Lung microvascular endothelial cell (primary cell): ENCODE measurements at regions not wholly inside any gene's neighbourhood (a gene's known extent, or its start where the extent isn't known, plus 50 kb on each side); places are given as distances from the start of the nearest gene placed in this dataset.

Experiments
- DNase-seq, 2 donors: peaks; one replicate each; pipeline versions ENCODE4 v3.0.0 to v3.0.0-alpha.2; 2010; ENCODE audit warnings: low read depth in 2 of 2

DNA sequence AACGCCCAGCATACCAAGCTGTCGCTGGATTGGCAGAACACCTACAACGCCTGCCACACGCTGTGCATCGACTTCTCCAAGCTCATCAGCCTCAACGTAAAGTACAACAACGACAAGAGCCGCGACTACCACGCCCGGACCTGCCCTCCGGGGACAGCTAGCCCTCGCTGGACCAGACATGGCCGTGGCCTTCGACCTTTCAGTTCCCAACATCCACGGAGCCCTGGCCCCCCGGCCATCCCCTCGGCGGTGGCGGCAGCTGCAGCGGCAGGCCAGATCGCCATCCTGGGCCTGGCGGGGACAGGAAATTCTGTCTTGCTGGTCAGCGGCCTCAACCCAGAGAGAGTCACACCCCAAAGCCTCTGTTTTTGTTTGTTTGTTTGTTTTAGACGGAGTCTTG lies 132.6 kb upstream of the FUT8 start:
- no peak for DNase-seq

GRCh38 chr14:65280653-65281052 lies 131.9 kb upstream of the FUT8 start:
- DNase-seq = no peak

- DNase-seq = peak in 1 of 2 donors; percentile 49
Observed at GRCh38 chr14:65281991-65282895, 130.3 kb upstream of the FUT8 start.

GRCh38 chr14:65282896-65283253 lies 129.7 kb upstream of the FUT8 start:
- DNase-seq = no peak

GRCh38 chr14:65286443-65286842 lies 126.1 kb upstream of the FUT8 start:
- DNase-seq = no peak

GRCh38 chr14:65287264-65288131 lies 125.0 kb upstream of the FUT8 start:
- no peak for DNase-seq

DNA sequence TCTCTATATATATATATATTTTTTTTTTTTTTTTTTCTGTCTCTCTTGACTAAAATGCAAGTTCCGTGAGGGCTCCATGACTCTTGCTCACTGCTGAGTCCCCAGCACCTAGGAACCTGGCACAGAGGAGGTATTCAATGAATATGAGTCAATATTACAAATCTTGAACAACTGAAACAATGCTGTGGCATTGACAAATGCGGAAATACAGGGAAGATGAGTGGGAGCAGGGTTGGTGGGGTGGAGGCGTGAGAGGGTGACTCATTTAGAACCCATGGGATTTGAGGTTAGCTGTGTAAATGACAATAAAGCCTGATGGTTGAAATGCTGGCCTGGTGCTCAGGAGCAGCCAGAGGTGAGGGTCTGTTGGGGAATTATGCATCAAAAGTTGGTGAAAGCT lies 121.7 kb upstream of the FUT8 start:
- DNase-seq = peak in 1 of 2 donors; percentile 84

- no peak for DNase-seq
Observed at GRCh38 chr14:65291531-65291930, 121.0 kb upstream of the FUT8 start.

- DNase-seq = no peak
Observed at GRCh38 chr14:65294816-65295215, 117.7 kb upstream of the FUT8 start.

GRCh38 chr14:65296402-65296801 lies 116.1 kb upstream of the FUT8 start:
- no peak for DNase-seq

- no peak for DNase-seq
Observed at GRCh38 chr14:65296876-65297275, 115.7 kb upstream of the FUT8 start.

DNA sequence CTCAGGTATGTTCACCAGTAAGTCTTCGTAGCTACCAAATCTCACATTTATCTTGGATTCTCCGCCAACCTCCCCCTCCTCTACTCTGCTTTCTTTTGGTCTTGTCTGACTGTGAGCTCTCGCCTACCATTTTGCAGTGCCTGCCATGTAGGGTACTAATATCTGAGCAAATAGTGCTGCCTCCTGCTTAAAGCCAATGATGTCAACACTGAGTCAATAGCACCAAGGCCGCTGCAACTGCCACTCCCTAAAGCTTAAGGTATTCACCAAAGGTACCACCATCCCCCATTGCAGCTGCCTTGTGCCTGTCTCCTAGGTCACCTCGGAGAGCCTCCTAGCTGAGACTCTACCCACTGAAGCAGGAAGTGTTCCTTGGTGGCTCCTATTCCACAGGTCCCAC lies 114.8 kb upstream of the FUT8 start:
- DNase-seq = no peak

- DNase-seq = no peak
Observed at GRCh38 chr14:65299826-65300225, 112.7 kb upstream of the FUT8 start.

GRCh38 chr14:65301862-65302539 lies 110.5 kb upstream of the FUT8 start:
- DNase-seq = no peak

GRCh38 chr14:65302571-65303189 lies 109.8 kb upstream of the FUT8 start:
- DNase-seq = no peak

DNA sequence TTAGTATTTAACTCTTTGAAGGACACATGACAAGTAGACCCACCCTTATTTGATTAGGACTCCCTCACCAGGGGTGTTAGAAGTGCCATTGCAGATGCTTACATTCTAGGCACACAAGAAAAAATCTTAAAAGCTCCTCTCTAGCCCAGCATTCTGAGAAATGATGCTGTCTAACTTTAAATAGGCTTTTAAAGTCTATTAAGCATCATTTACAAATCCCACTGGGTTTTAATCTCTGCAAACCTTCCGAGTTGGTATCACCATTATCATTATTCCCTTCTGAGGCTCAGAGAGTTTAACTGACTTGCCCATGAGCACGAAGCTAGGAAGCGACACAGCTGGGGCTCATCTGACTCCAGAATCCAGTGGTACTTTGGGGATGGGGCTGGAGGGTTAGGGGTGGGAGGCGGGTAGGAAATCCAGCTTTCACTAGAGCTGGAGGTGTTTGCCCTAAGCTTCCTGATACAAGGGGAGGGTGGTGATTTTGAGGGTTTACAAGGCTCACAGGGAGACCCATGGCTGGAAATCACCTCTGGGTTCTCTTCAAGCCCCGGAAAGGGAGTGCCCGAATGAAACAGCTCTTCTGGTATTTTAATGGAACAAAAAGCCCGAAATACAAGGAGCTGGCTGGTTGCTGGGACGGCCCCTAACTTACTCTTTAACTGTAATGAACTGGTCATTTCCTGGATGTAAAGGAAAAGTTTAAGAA lies 109.2 kb upstream of the FUT8 start:
- peak in 1 of 2 donors; percentile 18 for DNase-seq

- no peak for DNase-seq
Observed at GRCh38 chr14:65303899-65304222, 108.7 kb upstream of the FUT8 start.

GRCh38 chr14:65304239-65304638 lies 108.3 kb upstream of the FUT8 start:
- no peak for DNase-seq

DNA sequence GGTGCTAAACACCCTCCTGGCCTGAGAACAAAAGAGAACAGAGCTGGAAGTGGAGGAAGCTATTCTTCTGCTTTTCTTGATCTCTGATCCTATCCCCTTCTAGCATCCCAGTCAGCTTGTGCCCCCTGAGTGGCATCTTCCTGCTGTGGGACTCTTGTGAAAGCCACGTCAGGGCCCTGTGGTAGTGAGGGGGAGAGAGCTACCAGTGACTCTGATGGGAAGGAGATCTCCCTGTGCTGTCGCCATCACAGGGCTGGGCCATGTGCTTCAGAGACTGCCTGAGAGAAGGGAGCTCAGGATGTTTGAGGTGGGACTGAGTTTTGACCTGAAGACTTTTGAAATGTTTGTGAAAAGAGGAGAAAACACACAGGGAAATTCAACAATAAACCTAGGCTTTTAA lies 107.6 kb upstream of the FUT8 start:
- no peak for DNase-seq

- DNase-seq = no peak
Observed at GRCh38 chr14:65308536-65308935, 104.0 kb upstream of the FUT8 start.

GRCh38 chr14:65310568-65310967 lies 102.0 kb upstream of the FUT8 start:
- no peak for DNase-seq
